ENCODE measurements at regions not wholly inside any gene's neighbourhood (a gene's known extent, or its start where the extent isn't known, plus 50 kb on each side); places are given as distances from the start of the nearest gene placed in this dataset.

DNA sequence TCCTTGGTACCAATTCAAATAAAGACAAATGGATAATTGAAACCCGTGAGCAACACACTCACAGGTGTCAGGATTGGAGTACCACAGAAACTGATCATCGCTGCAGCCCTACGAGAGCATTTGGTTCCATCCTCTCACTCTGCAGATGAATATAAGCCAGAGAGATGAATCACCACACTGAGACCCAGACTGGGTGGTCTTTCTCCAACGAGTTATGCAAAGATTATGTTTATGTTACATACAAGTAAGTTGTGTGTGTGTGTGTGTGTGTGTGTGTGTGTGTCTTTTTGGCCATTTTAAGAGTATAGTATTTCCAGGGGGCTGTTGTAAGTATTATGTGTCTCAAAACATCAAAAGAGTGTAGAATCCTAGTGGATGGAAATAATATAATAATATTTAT lies 329.5 kb upstream of the ZFP42 start:
- TF ChIP-seq CTCF (IDR thresholded peaks at IDR 0.05) (no peak), EZH2phosphoT487 (IDR thresholded peaks at IDR 0.05) (no peak), EZH2 (IDR thresholded peaks at IDR 0.05) (no peak)

All from neural progenitor cell (in vitro differentiated cells).